ENCODE measurements at regions not wholly inside any gene's neighbourhood (a gene's known extent, or its start where the extent isn't known, plus 50 kb on each side); places are given as distances from the start of the nearest gene placed in this dataset.
"Not testable (repeated sequence)": the region's sequence is repeated elsewhere in the genome, so short reads cannot be mapped to it uniquely, and the experiment has no call there.

GRCh38 chr2:389985-390384 is 102.1 kb upstream of the ALKAL2 start:
- TF ChIP-seq EP300, CTCF, POLR2A (IDR thresholded peaks at IDR 0.05): not testable (repeated sequence)

Data from sigmoid colon (tissue), 4 donors.